ENCODE measurements at regions not wholly inside any gene's neighbourhood (a gene's known extent, or its start where the extent isn't known, plus 50 kb on each side); places are given as distances from the start of the nearest gene placed in this dataset.

GRCh38 chr4:136855886-136856285 is 676.4 kb downstream of the PCDH18 start:
- TF ChIP-seq CTCF (IDR thresholded peaks at IDR 0.05 in 4 of 5, conservative IDR thresholded peaks at IDR 0.05 in 1 of 5) (no peak), POLR2A (IDR thresholded peaks at IDR 0.05) (no peak)
